OCI-LY7 (cell line): ENCODE measurements at regions not wholly inside any gene's neighbourhood (a gene's known extent, or its start where the extent isn't known, plus 50 kb on each side); places are given as distances from the start of the nearest gene placed in this dataset.
"Not testable (repeated sequence)": the region's sequence is repeated elsewhere in the genome, so short reads cannot be mapped to it uniquely, and the experiment has no call there.

Experiments used
- EZH2phosphoT487 ChIP-seq: fragments of 200-600 bp; sonication (generic); IDR thresholded peaks from 2 replicates; pipeline ENCODE4 v1.6.1; 2018; ENCODE audit warnings: low read depth, borderline replicate concordance, mild to moderate bottlenecking, mixed run types, antibody characterized with exemption, low read length, moderate library complexity, mixed read lengths
- TF ChIP-seq, protein P1 (sequence below): fragments of 200-600 bp; sonication (generic); conservative IDR thresholded peaks from 2 replicates; pipeline ENCODE4 v1.5.1; 2014; ENCODE audit warnings: mild to moderate bottlenecking, antibody characterized with exemption, low read length, moderate library complexity, mixed read lengths

DNA sequence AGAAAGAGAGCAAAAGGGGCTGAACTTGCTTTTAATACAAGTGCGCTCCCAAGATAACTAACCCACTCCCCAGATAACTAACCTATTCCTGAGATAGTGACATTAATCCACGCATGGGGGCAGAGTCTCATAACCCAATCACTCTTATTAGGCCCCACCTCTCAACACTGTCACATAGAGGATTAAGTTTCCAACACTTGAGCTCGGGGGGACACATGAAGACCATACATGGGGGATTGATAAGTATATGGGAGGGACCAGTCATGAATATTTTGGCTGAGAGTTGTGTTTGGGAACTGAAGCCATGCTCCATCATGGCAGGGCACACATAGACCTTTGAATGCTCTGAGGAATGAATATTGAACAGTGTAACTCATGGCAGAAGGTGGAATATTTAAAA is 4217.3 kb upstream of the OR11H1 start:
- TF ChIP-seq, protein P1, sequence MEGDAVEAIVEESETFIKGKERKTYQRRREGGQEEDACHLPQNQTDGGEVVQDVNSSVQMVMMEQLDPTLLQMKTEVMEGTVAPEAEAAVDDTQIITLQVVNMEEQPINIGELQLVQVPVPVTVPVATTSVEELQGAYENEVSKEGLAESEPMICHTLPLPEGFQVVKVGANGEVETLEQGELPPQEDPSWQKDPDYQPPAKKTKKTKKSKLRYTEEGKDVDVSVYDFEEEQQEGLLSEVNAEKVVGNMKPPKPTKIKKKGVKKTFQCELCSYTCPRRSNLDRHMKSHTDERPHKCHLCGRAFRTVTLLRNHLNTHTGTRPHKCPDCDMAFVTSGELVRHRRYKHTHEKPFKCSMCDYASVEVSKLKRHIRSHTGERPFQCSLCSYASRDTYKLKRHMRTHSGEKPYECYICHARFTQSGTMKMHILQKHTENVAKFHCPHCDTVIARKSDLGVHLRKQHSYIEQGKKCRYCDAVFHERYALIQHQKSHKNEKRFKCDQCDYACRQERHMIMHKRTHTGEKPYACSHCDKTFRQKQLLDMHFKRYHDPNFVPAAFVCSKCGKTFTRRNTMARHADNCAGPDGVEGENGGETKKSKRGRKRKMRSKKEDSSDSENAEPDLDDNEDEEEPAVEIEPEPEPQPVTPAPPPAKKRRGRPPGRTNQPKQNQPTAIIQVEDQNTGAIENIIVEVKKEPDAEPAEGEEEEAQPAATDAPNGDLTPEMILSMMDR, result not testable (repeated sequence)
- not testable (repeated sequence) for TF ChIP-seq EZH2phosphoT487
